Activated CD4-positive, alpha-beta memory T cell treated with anti-CD3 and anti-CD28 coated beads for 36 hours (primary cell): ENCODE measurements at regions not wholly inside any gene's neighbourhood (a gene's known extent, or its start where the extent isn't known, plus 50 kb on each side); places are given as distances from the start of the nearest gene placed in this dataset.
A peak's percentile ranks its signal among the peaks of the same experiment; 100 is the strongest.

Source experiments
- CTCF ChIA-PET: fragments of 350-600 bp; sonication (Branson Sonifier 250); formaldehyde crosslinking; loops from one replicate; lab custom pipeline; 2021; ENCODE audit warnings: antibody characterized with exemption, inconsistent platforms; lab: Charles Lee
- POLR2A ChIA-PET: fragments of 350-600 bp; sonication (Branson Sonifier 250); formaldehyde crosslinking; loops from one replicate; lab custom pipeline; 2021; ENCODE audit warnings: antibody characterized with exemption; lab: Charles Lee
- DNase-seq: peaks from one replicate; pipeline ENCODE4 v3.0.0-alpha.2; 2020
- H3K27ac Mint-ChIP-seq: one replicate; pipeline ENCODE4 v1.8.0; 2021; ENCODE audit warnings: mixed read lengths
- H3K27me3 Mint-ChIP-seq: one replicate; pipeline ENCODE4 v1.8.0; 2021; ENCODE audit warnings: mixed read lengths
- H3K36me3 Mint-ChIP-seq: one replicate; pipeline ENCODE4 v1.8.0; 2021; ENCODE audit warnings: mixed read lengths
- H3K4me1 Mint-ChIP-seq: one replicate; pipeline ENCODE4 v1.8.0; 2021; ENCODE audit warnings: low read depth, mixed read lengths
- H3K4me3 Mint-ChIP-seq: one replicate; pipeline ENCODE4 v1.8.0; 2021; ENCODE audit warnings: mild to moderate bottlenecking, mixed read lengths
- H3K9me3 Mint-ChIP-seq: one replicate; pipeline ENCODE4 v1.8.0; 2021; ENCODE audit warnings: mixed read lengths
- intact Hi-C: fragments of 100-400 bp; cut with micrococcal nuclease; formaldehyde crosslinking; loops from one replicate; pipeline ENCODE4 v1.15.1; 2023

- CTCF ChIA-PET: no interaction called here
- Mint-ChIP-seq H3K4me3 (no peak overlapping the region), H3K4me1 (peaks cover 17% of the 10 kb centered on the region), H3K27me3 (peaks cover 9% of the 10 kb centered on the region), H3K36me3 (peaks cover 16% of the 10 kb centered on the region), H3K9me3 (peaks cover 18% of the 10 kb centered on the region), H3K27ac (no peak overlapping the region)
- DNase-seq: no peak
- POLR2A ChIA-PET: no interaction called here
- intact Hi-C loops: no loop called here
Observed at GRCh38 chr2:7767902-7768301, 850.7 kb downstream of the RNF144A start.

DNA sequence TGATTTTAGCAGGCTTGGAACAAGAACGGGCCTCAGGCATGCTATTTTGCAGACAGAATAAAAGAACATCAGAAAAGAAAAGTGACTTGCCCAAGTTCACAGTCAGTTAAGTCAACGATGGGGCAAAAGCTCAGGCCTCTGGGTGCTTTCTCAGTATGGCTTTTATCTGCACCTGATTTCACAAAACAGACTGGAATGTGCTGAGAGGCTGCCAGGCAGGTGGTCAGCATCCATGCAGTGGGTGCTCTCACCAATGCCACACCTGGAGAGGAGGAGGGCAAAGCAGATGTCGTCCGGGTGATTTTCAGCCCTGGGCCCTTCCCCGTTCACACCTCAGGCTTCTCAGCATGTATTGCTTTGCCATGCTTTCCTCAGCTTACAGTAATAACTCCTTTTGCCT, 854.6 kb downstream of the RNF144A start:
- peaks cover 35% of the 10 kb centered on the region for H3K4me1 Mint-ChIP-seq
- intact Hi-C loops: loop anchor here (2.0 to 5.0 kb wide), 5 partner anchors 77 to 771 kb away; no protein-coding TSS in a partner anchor
- no peak overlapping the region for H3K27ac Mint-ChIP-seq
- H3K27me3 Mint-ChIP-seq: peaks cover 12% of the 10 kb centered on the region
- H3K36me3 Mint-ChIP-seq: no peaks in the 10 kb centered on the region
- POLR2A ChIA-PET: no interaction called here
- CTCF ChIA-PET: no interaction called here
- no peak overlapping the region for H3K4me3 Mint-ChIP-seq
- no peaks in the 10 kb centered on the region for H3K9me3 Mint-ChIP-seq
- no peak for DNase-seq

DNA sequence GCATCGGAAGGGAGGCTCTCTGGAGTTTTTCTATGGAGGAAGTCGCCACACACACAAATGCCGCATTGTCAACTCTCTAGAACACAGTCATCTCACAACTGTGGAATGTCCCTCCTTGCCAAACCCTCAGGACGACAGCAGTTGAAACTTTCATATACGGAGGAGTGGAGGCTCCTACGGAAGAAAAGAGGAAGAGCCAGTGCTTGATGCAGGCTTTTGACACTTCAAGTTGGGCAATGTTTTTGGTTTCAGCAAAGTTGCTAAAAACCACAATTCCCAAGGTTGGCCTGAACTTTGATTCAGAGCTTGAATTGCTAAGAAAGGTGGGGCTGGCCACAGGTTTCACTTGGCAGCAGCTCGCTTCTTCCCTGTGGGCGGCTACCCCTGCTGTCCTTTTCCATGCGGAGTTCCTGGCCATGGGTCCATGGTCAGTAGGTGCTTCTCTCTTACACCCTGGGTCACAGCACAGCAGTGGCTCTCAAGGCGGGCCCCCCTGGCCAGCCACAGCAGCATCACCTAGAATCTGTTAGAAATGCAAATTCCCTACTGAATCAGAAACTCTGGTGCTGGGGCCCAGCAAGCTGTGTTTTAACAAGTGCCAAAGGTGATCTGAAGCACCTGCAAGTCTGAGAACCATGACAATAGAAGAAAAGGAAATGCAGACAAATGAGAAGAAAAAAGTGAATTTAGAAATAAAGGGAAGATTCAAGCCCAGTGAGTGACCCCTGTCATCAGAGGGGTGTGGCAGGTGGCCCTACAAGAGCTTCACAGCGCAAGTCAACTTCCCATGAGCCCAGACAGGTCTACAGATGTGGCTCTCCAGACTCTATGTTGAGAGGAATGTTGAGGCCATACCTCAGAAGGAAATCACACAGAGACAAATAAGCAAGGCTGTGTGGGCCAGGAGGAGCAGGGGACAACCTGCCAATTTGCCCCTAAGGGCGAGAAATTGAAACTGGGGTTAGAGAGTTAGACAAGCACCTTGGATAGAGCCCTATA, 856.4 kb downstream of the RNF144A start:
- ChIA-PET POLR2A (interaction anchor here (0.7 to 1.5 kb wide), 6 partner anchors 16 to 908 kb away, joined by 3 to 8 read pairs (median 4); partner anchors contain the start of gene ID2), CTCF (interaction anchor here (0.9 to 2.0 kb wide), 3 partner anchors 52 to 101 kb away, joined by 3 to 7 read pairs (median 5); no protein-coding TSS in a partner anchor)
- no peaks in the 10 kb centered on the region for H3K9me3 Mint-ChIP-seq
- intact Hi-C loops: loop anchor here (1.0 to 5.0 kb wide), 9 partner anchors 15 to 769 kb away; no protein-coding TSS in a partner anchor
- peak overlapping the region; percentile 66 for H3K27ac Mint-ChIP-seq
- H3K27me3 Mint-ChIP-seq: peaks cover 12% of the 10 kb centered on the region
- H3K36me3 Mint-ChIP-seq: no peaks in the 10 kb centered on the region
- H3K4me1 Mint-ChIP-seq: peaks cover 33% of the 10 kb centered on the region
- DNase-seq: peak; percentile 65
- H3K4me3 Mint-ChIP-seq: no peak overlapping the region

DNA sequence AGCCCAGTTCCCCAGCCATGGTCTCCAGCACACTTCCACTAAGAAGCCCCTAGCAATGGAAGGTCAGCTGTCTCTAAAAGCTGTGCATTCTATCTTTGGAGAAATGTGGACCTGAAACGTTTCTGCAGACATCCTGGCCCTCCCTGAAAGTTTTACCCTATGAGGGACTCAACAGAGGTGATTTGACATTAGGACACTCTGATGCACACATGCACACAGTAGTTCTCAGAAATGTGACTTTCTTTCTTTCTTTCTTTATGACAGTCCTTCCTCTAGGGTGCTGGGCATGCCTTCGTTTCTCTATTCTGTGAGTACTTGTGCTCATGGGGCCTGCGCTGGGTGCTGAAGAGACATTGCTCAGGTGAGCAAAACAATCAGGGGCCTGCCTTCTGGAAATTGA, 857.3 kb downstream of the RNF144A start:
- no peaks in the 10 kb centered on the region for H3K36me3 Mint-ChIP-seq
- peaks cover 10% of the 10 kb centered on the region for H3K27me3 Mint-ChIP-seq
- peak; percentile 50 for DNase-seq
- peak overlapping the region; percentile 66 for H3K27ac Mint-ChIP-seq
- intact Hi-C loops: loop anchor here (5.0 kb wide), 4 partner anchors 278 to 768 kb away; no protein-coding TSS in a partner anchor
- CTCF ChIA-PET: interaction anchor here (0.6 to 2.0 kb wide), 3 partner anchors 34 to 102 kb away, joined by 3 to 7 read pairs (median 5); no protein-coding TSS in a partner anchor
- H3K4me1 Mint-ChIP-seq: peaks cover 33% of the 10 kb centered on the region
- H3K9me3 Mint-ChIP-seq: no peaks in the 10 kb centered on the region
- POLR2A ChIA-PET: interaction anchor here (1.1 to 1.5 kb wide), 2 partner anchors 16 to 166 kb away, joined by 3 to 6 read pairs; no protein-coding TSS in a partner anchor
- no peak overlapping the region for H3K4me3 Mint-ChIP-seq

DNA sequence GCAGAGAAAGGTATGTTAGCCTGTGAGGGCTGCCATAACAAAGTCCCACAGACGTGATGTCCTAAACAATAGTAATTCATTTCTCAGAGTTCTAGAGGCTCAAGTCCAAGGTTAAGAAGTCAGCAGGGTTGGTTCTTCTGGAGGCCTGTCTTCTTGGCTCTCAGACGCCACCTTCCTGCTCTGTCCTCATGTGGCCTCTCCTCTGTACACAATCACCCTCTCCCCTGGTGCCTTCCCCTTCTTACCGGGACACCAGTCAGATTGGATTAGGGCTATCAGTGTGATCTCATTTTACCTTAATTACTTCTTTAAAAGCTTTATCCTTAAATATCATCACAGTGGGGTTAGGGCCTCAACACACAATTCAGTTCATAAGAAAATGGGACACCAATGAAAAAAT, 860.5 kb downstream of the RNF144A start:
- no peak overlapping the region for H3K27ac Mint-ChIP-seq
- no peaks in the 10 kb centered on the region for H3K36me3 Mint-ChIP-seq
- no peak for DNase-seq
- H3K9me3 Mint-ChIP-seq: no peaks in the 10 kb centered on the region
- H3K4me3 Mint-ChIP-seq: no peak overlapping the region
- intact Hi-C loops: no loop called here
- ChIA-PET POLR2A (no interaction called here), CTCF (no interaction called here)
- peaks cover 3% of the 10 kb centered on the region for H3K27me3 Mint-ChIP-seq
- H3K4me1 Mint-ChIP-seq: peaks cover 28% of the 10 kb centered on the region

GRCh38 chr2:7780321-7780720, 863.1 kb downstream of the RNF144A start:
- intact Hi-C loops: no loop called here
- Mint-ChIP-seq H3K4me3 (no peak overlapping the region), H3K27me3 (peaks cover 2% of the 10 kb centered on the region), H3K36me3 (no peaks in the 10 kb centered on the region), H3K27ac (no peak overlapping the region), H3K4me1 (peaks cover 3% of the 10 kb centered on the region), H3K9me3 (no peaks in the 10 kb centered on the region)
- CTCF ChIA-PET: no interaction called here
- POLR2A ChIA-PET: no interaction called here
- DNase-seq: no peak

DNA sequence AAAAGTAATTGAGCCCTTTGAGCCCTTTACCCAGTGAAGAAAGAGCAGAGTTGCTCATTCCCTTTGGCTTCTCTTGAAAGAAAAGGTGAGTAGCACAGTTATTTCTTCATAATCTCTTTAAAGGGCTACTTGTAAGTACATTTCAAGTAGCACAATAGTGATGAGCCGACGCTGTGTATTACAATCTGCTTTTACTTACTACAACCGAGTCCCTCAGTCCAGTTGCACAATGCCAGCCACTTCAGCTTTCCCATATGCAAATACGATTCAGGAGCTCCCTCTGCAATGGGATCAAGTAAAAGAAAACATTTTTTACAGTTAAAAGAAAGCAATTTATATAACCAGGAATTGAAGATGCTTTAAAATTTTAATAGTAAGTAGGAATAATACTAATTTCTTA, 868.5 kb downstream of the RNF144A start:
- no peaks in the 10 kb centered on the region for H3K36me3 Mint-ChIP-seq
- H3K4me1 Mint-ChIP-seq: no peaks in the 10 kb centered on the region
- H3K4me3 Mint-ChIP-seq: no peak overlapping the region
- peaks cover 2% of the 10 kb centered on the region for H3K27me3 Mint-ChIP-seq
- DNase-seq: no peak
- no peak overlapping the region for H3K27ac Mint-ChIP-seq
- ChIA-PET POLR2A (no interaction called here), CTCF (no interaction called here)
- intact Hi-C loops: no loop called here
- no peaks in the 10 kb centered on the region for H3K9me3 Mint-ChIP-seq

- no peaks in the 10 kb centered on the region for H3K36me3 Mint-ChIP-seq
- H3K4me1 Mint-ChIP-seq: no peaks in the 10 kb centered on the region
- H3K27ac Mint-ChIP-seq: no peak overlapping the region
- ChIA-PET CTCF (no interaction called here), POLR2A (no interaction called here)
- DNase-seq: no peak
- peaks cover 2% of the 10 kb centered on the region for H3K27me3 Mint-ChIP-seq
- no peaks in the 10 kb centered on the region for H3K9me3 Mint-ChIP-seq
- intact Hi-C loops: no loop called here
- H3K4me3 Mint-ChIP-seq: no peak overlapping the region
Observed at GRCh38 chr2:7788736-7789135, 871.5 kb downstream of the RNF144A start.

DNA sequence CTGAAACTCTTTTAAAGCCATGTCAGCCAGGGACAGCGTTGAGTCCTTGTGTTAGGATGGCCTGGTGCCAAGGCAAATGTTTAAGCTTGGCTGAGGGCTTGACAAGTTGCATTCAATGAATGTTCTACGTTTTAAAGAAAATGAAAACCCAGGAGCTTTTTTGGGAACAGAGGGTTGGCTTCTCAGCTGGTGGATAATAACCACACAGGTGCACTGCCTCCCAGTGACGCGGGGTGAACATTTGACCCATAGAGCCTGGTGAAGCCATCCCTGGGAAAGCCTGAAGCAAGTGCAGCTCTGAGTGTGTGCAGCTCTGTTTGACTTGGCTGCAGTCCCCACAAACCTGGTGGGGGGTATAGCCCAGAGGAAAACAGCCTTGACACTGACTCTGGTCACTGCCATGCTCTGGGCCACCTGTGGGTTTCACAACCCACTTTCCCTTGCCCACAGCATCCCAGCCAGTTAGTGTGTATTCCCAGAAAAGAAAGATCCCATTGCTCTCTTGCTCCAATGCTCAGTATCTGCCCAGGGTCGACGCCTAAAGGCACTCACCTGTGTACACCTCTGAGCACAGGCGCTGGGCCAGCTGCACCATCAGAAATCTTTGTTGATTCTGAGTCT, 874.9 kb downstream of the RNF144A start:
- DNase-seq: no peak
- H3K27ac Mint-ChIP-seq: no peak overlapping the region
- ChIA-PET POLR2A (no interaction called here), CTCF (interaction anchor here (0.8 kb wide), 1 partner anchor 17 kb away, joined by 3 read pairs; no protein-coding TSS in a partner anchor)
- H3K36me3 Mint-ChIP-seq: no peaks in the 10 kb centered on the region
- no peaks in the 10 kb centered on the region for H3K9me3 Mint-ChIP-seq
- H3K4me1 Mint-ChIP-seq: peaks cover 4% of the 10 kb centered on the region
- no peak overlapping the region for H3K4me3 Mint-ChIP-seq
- intact Hi-C loops: no loop called here
- H3K27me3 Mint-ChIP-seq: peaks cover 2% of the 10 kb centered on the region

DNA sequence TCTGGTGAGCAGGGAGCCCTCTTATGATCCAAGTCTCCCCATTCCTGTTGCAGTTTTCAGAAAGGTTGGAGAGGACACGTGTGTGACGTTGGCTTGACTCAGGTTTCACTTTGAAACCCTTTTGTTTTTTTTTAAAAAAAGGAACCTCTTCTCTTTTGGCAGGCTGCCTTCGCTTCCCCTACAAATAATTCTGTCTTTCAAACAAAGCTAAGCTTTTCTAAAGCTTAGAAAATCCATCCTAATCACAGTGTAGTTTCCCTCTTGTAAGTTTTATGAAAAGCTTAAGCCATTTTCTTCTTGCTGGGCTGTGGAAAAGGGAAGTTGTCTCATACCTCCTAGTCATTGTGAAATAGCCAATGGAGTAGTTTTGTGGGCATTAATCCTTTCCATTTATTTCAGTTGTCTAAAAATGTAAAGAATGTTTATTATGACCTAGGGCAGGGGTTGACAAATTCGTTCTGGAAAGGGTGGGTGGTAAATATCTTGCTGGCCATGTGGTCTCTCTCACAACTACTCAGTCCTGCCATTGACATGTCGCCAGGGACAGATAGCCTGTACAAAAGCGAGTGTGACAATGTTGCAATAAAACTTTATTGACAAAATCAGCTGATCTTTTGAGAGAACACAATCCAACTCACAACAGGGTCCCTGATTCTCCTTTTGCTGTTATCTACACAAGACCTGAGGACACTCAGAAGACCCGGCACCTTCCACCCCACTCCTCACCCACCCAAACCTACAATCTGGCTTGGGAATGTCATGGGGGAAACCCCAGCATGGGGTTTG, 878.8 kb downstream of the RNF144A start:
- Mint-ChIP-seq H3K36me3 (peaks cover 9% of the 10 kb centered on the region), H3K4me3 (no peak overlapping the region), H3K4me1 (peaks cover 4% of the 10 kb centered on the region), H3K27ac (no peak overlapping the region), H3K27me3 (peaks cover 2% of the 10 kb centered on the region), H3K9me3 (peaks cover 10% of the 10 kb centered on the region)
- ChIA-PET POLR2A (no interaction called here), CTCF (no interaction called here)
- intact Hi-C loops: no loop called here
- DNase-seq: no peak

- Mint-ChIP-seq H3K9me3 (peaks cover 27% of the 10 kb centered on the region), H3K27me3 (no peaks in the 10 kb centered on the region), H3K4me3 (no peak overlapping the region), H3K27ac (no peak overlapping the region), H3K4me1 (peaks cover 4% of the 10 kb centered on the region), H3K36me3 (peaks cover 17% of the 10 kb centered on the region)
- no peak for DNase-seq
- POLR2A ChIA-PET: no interaction called here
- CTCF ChIA-PET: no interaction called here
- intact Hi-C loops: no loop called here
Observed at GRCh38 chr2:7800031-7800430, 881.8 kb upstream of the ID2 start.
